ENCODE measurements at regions not wholly inside any gene's neighbourhood (a gene's known extent, or its start where the extent isn't known, plus 50 kb on each side); places are given as distances from the start of the nearest gene placed in this dataset.

DNA sequence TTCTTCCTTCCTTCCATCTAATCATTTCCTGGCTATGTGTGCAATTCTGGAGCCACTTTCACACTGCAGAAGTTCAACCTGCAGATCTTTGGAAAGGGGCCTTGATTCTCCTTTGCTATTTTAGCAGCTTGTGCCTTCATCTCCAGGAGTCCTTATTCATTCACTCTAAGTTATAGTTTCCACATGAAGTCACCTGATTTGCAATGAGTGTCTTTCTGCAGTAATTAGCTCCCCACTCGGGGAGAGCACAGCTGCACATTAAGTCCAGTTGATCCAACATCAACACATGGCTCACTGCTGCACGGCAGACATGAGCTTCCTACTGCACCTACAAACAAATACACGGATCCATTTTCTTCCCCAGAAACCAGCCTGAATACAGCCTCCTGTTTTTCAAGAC is 323.1 kb upstream of the TNP1 start:
- no peak overlapping the region for H3K4me3 ChIP-seq (replicated peaks in 1 of 3; ENCODE audit: insufficient read depth in 1 of 3, low read depth in 2 of 3, low read length in 3 of 3)
- WGBS (ENCODE audit: low lambda C conversion rate), result 2% methylated on average over 3 of the region's 3 CpGs
- no peak overlapping the region for H3K9ac ChIP-seq (ENCODE audit: insufficient read depth, low read depth, low read length)
- POLR2A ChIA-PET, result no interaction called here
- no peak for FAIRE-seq
- H3K4me1 ChIP-seq (ENCODE audit: insufficient read depth, low read length), result no peaks in the 10 kb centered on the region
- no peak for DNase-seq (ENCODE audit: low spot score)
- CTCF ChIA-PET (ENCODE audit: low intra/inter-chr PET ratio, low total read pairs), result no interaction called here
- no TSS peak for BruUV-seq (replicated peaks)
- no peaks in the 10 kb centered on the region for H3K36me3 ChIP-seq (replicated peaks in 1 of 2; ENCODE audit: control insufficient read depth in 1 of 2, insufficient read depth in 2 of 2, low read length in 2 of 2)
- H3K27me3 ChIP-seq (ENCODE audit: control insufficient read depth in 1 of 2, insufficient read depth in 2 of 2, low read length in 2 of 2), result no peaks in the 10 kb centered on the region; a peak in 1 of 5 replicates
- no peak for ATAC-seq
- H3K9me3 ChIP-seq (ENCODE audit: low read length), result no peaks in the 10 kb centered on the region
- H3K79me2 ChIP-seq (ENCODE audit: insufficient read depth, low read length), result no peaks in the 10 kb centered on the region
- intact Hi-C loops (cut with micrococcal nuclease; ENCODE audit: unreplicated experiment), result no loop called here
- in situ Hi-C loops (cut with HindIII; ENCODE audit: extremely low pct_ligation_motif_present, low pct_unique_long_range_greater_than_20kb), result no loop called here
- no peak overlapping the region for H2AFZ ChIP-seq (ENCODE audit: low read length)
- H3K27ac ChIP-seq (ENCODE audit: extremely low read length, insufficient read depth, low read length), result no peak overlapping the region
- H3K4me2 ChIP-seq (ENCODE audit: low read depth, low read length), result no peak overlapping the region
- no peaks in the 10 kb centered on the region; the same call in 1 of the 2 replicates for H4K20me1 ChIP-seq (ENCODE audit: insufficient read depth, low read length)
- no peak for TF ChIP-seq FOXK1 (CRISPR knock-in tag; IDR thresholded peaks at IDR 0.05; ENCODE audit: borderline replicate concordance, low read depth)
- TF ChIP-seq POLR2AphosphoS2 (IDR thresholded peaks at IDR 0.05; ENCODE audit: low read depth, low read length), result no peak
- no peak for TF ChIP-seq TSC22D2 (CRISPR knock-in tag; IDR thresholded peaks at IDR 0.05; ENCODE audit: borderline replicate concordance)
- TF ChIP-seq SNAPC2 (CRISPR knock-in tag; IDR thresholded peaks at IDR 0.05), result no peak

DNA sequence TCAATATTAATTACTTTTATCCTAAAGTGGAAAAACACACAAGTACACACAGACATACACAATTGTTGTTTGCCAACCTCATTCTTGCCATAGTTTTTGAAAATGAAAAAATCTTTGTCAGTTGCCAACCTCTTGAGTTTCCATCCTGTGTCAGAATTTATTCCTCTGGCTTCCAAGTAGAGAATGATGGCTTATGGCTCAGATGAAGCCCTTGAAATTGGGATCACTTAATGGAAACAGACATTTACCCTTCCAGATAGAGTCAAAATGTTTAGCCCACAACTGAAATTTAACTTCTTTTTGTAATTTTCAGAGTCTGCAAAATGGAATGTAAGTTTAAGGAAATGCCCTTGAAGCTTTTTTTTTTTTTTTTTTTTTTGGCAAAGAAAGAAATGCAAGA is 321.6 kb upstream of the TNP1 start:
- no peaks in the 10 kb centered on the region for H3K9me3 ChIP-seq (ENCODE audit: low read length)
- ATAC-seq (no peak), DNase-seq (ENCODE audit: low spot score) (no peak), FAIRE-seq (no peak)
- H3K27me3 ChIP-seq (ENCODE audit: control insufficient read depth in 1 of 2, insufficient read depth in 2 of 2, low read length in 2 of 2), result no peaks in the 10 kb centered on the region; a peak in 1 of 5 replicates
- H4K20me1 ChIP-seq (ENCODE audit: insufficient read depth, low read length), result no peaks in the 10 kb centered on the region; the same call in 1 of the 2 replicates
- CTCF ChIA-PET (ENCODE audit: low intra/inter-chr PET ratio, low total read pairs), result no interaction called here
- POLR2A ChIA-PET, result no interaction called here
- H3K27ac ChIP-seq (ENCODE audit: extremely low read length, insufficient read depth, low read length), result no peak overlapping the region
- in situ Hi-C loops (cut with HindIII; ENCODE audit: extremely low pct_ligation_motif_present, low pct_unique_long_range_greater_than_20kb), result no loop called here
- intact Hi-C loops (cut with micrococcal nuclease; ENCODE audit: unreplicated experiment), result no loop called here
- no peaks in the 10 kb centered on the region for H3K4me1 ChIP-seq (ENCODE audit: insufficient read depth, low read length)
- no TSS peak for BruUV-seq (replicated peaks)
- H3K4me3 ChIP-seq (replicated peaks in 1 of 3; ENCODE audit: insufficient read depth in 1 of 3, low read depth in 2 of 3, low read length in 3 of 3), result no peak overlapping the region
- H2AFZ ChIP-seq (ENCODE audit: low read length), result no peak overlapping the region
- H3K36me3 ChIP-seq (replicated peaks in 1 of 2; ENCODE audit: control insufficient read depth in 1 of 2, insufficient read depth in 2 of 2, low read length in 2 of 2), result no peaks in the 10 kb centered on the region
- no peaks in the 10 kb centered on the region for H3K79me2 ChIP-seq (ENCODE audit: insufficient read depth, low read length)
- H3K4me2 ChIP-seq (ENCODE audit: low read depth, low read length), result no peak overlapping the region
- no peak overlapping the region for H3K9ac ChIP-seq (ENCODE audit: insufficient read depth, low read depth, low read length)
- TF ChIP-seq, protein P1, sequence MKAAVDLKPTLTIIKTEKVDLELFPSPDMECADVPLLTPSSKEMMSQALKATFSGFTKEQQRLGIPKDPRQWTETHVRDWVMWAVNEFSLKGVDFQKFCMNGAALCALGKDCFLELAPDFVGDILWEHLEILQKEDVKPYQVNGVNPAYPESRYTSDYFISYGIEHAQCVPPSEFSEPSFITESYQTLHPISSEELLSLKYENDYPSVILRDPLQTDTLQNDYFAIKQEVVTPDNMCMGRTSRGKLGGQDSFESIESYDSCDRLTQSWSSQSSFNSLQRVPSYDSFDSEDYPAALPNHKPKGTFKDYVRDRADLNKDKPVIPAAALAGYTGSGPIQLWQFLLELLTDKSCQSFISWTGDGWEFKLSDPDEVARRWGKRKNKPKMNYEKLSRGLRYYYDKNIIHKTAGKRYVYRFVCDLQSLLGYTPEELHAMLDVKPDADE (CRISPR knock-in tag; IDR thresholded peaks at IDR 0.05), result no peak
- no peak for TF ChIP-seq IKZF4 (CRISPR knock-in tag; IDR thresholded peaks at IDR 0.05; ENCODE audit: borderline replicate concordance, low read depth, not compliant biosample characterization)
- TF ChIP-seq SAP130 (CRISPR knock-in tag; IDR thresholded peaks at IDR 0.05; ENCODE audit: low read depth), result no peak
- no peak for TF ChIP-seq KDM6A (CRISPR knock-in tag; IDR thresholded peaks at IDR 0.05; ENCODE audit: low read depth)
- TF ChIP-seq U2AF1 (optimal IDR thresholded peaks at IDR 0.05; ENCODE audit: low read depth, low read length), result no peak
- TF ChIP-seq SOX13 (IDR thresholded peaks at IDR 0.05), result no peak
- no peak for TF ChIP-seq SOX13 (CRISPR knock-in tag; conservative IDR thresholded peaks at IDR 0.05 in 1 of 2, IDR thresholded peaks at IDR 0.05 in 1 of 2)
- TF ChIP-seq ZNF768 (CRISPR knock-in tag; IDR thresholded peaks at IDR 0.05), result no peak
- no peak for TF ChIP-seq ZNF354B (CRISPR knock-in tag; IDR thresholded peaks at IDR 0.05)
- TF ChIP-seq AKAP8 (CRISPR knock-in tag; IDR thresholded peaks at IDR 0.05), result no peak
- TF ChIP-seq ZNF180 (CRISPR knock-in tag; IDR thresholded peaks at IDR 0.05; ENCODE audit: borderline replicate concordance, low read depth), result no peak
- TF ChIP-seq, protein P2, sequence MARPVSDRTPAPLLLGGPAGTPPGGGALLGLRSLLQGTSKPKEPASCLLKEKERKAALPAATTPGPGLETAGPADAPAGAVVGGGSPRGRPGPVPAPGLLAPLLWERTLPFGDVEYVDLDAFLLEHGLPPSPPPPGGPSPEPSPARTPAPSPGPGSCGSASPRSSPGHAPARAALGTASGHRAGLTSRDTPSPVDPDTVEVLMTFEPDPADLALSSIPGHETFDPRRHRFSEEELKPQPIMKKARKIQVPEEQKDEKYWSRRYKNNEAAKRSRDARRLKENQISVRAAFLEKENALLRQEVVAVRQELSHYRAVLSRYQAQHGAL (CRISPR knock-in tag; IDR thresholded peaks at IDR 0.05; ENCODE audit: not compliant biosample characterization), result no peak
